SU-DHL-6 (cell line): ENCODE measurements at regions not wholly inside any gene's neighbourhood (a gene's known extent, or its start where the extent isn't known, plus 50 kb on each side); places are given as distances from the start of the nearest gene placed in this dataset.

ENCODE experiments used
- EZH2phosphoT487 ChIP-seq: fragments of 200-600 bp; sonication (generic), shearing (Covaris generic); conservative IDR thresholded peaks from 2 replicates; pipeline ENCODE4 v1.6.1; 2018; ENCODE audit warnings: mild to moderate bottlenecking, antibody characterized with exemption, low read length, moderate library complexity, mixed read lengths
- TF ChIP-seq, protein P1 (sequence below): fragments of 200-600 bp; sonication (generic); IDR thresholded peaks from one replicate; pipeline ENCODE4 v1.5.1; 2017; ENCODE audit warnings: antibody characterized with exemption, mild to moderate bottlenecking, low read length, moderate library complexity; ENCODE audit not compliant: insufficient read depth, poor library complexity, severe bottlenecking

- TF ChIP-seq, protein P1, sequence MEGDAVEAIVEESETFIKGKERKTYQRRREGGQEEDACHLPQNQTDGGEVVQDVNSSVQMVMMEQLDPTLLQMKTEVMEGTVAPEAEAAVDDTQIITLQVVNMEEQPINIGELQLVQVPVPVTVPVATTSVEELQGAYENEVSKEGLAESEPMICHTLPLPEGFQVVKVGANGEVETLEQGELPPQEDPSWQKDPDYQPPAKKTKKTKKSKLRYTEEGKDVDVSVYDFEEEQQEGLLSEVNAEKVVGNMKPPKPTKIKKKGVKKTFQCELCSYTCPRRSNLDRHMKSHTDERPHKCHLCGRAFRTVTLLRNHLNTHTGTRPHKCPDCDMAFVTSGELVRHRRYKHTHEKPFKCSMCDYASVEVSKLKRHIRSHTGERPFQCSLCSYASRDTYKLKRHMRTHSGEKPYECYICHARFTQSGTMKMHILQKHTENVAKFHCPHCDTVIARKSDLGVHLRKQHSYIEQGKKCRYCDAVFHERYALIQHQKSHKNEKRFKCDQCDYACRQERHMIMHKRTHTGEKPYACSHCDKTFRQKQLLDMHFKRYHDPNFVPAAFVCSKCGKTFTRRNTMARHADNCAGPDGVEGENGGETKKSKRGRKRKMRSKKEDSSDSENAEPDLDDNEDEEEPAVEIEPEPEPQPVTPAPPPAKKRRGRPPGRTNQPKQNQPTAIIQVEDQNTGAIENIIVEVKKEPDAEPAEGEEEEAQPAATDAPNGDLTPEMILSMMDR: no peak
- TF ChIP-seq EZH2phosphoT487: no peak
These were observed 292.5 kb upstream of the VSTM2A start for GRCh38 chr7:54249686-54250085.
